Activated T-cell treated with anti-CD3 and anti-CD28 coated beads for 4 hours (primary cell): ENCODE measurements at regions not wholly inside any gene's neighbourhood (a gene's known extent, or its start where the extent isn't known, plus 50 kb on each side); places are given as distances from the start of the nearest gene placed in this dataset.
"Not testable (repeated sequence)": the region's sequence is repeated elsewhere in the genome, so short reads cannot be mapped to it uniquely, and the experiment has no call there.

Experiments used
- DNase-seq: peaks from one replicate; pipeline ENCODE4 v3.0.0-alpha.2; 2020

DNA sequence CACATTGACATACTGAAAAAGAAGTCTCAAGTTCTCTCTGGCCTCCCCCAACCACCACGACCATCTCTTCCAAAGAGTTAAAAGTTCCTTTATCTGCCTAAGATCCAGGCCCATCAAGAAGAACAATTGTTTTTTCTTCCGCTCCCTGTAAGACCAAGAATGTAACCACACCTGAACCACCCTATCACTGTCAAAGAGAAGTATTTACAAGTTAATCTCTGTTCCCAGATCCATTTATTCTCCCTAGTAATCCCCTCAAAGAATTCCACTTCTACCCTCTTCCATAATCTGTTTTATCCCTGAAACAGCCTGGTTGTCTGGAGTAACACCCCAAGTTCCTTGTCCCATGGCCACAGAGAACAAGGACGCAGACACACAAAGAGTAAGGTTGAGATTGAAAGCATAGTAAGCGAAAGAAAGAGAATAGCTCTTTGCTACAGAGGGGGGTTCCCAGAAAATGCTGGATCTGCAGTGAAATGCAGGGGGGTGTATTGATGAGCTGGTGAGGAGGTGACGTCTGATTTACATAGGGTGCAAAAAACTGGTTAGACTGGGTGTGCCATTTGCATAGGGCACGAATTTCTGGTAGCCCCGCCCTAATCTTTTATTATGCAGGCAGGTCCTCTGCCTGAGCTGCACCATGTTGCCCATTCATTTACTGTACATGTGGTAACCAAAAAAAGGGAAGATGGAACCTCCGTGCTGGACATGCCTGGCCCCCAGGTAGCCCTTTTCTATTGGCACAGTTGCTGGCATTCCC lies 122.0 kb downstream of the SKIDA1 start:
- no peak for DNase-seq

DNA sequence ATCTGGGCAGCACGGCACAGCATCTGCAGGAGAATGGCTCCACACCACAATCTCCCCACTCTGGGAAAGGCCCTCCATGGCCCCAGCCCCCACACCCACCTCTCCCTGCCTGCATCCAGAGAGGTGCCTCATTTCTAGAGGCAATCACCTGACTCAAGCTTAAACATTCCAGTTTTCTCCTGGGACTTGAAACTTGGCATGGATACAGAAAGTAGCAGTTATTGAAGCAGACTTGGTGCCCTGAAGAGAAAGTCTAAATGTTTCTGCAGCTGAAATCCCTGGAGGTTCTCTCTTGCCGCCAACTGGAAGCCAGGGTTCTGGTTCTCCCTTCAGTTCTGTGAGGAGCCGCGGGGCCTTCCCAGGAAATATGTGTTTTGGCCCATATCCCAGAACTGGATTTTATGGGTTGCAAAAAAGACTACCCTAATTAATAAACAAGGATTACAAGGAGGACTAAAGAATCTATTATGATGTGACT lies 122.8 kb downstream of the SKIDA1 start:
- no peak for DNase-seq

DNA sequence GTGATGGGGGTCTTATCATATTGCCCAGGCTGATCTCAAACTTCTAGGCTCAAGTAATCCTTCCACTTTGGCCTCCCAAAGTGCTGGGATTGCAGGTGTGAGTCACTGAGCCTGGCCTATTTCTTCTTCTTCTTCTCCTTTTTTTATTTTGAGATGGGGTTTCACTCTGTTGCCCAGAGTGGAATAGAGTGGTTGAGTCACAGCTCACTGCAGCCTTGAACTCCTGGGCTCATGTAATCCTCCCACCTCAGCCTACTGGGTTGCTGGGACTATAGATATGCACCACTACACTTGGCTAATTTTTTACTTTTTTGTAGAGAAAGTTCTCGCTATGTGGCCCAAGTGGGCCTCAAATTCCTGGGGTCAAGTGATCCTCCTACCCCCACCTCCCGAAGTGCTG lies 124.3 kb downstream of the SKIDA1 start:
- no peak for DNase-seq

- no peak for DNase-seq
These were observed 126.0 kb downstream of the SKIDA1 start for GRCh38 chr10:21399392-21400035.

GRCh38 chr10:21398563-21399231 lies 126.8 kb downstream of the SKIDA1 start:
- DNase-seq: no peak

DNA sequence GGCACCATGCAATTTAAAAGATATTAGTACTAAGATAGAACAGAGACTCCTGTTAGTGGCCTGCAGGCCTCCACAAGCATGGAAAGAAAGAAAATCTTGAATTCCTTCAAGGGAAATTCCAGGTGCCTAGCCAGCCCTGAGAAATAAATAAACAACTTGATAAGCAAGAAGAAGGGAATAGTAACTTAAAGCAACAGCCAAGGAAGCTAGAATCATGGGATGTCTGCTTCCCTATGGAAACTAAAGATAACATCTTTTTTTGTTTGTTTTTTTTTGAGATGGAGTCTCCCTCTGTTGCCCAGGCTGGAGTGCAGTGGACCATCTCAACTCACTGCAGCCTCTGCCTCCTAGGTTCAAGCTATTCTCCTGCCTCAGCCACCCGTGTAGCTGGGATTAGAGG lies 128.6 kb downstream of the SKIDA1 start:
- DNase-seq: no peak

- DNase-seq: no peak
These were observed 131.6 kb downstream of the SKIDA1 start for GRCh38 chr10:21393931-21394330.

GRCh38 chr10:21388589-21388988 lies 136.9 kb downstream of the SKIDA1 start:
- DNase-seq: no peak

DNA sequence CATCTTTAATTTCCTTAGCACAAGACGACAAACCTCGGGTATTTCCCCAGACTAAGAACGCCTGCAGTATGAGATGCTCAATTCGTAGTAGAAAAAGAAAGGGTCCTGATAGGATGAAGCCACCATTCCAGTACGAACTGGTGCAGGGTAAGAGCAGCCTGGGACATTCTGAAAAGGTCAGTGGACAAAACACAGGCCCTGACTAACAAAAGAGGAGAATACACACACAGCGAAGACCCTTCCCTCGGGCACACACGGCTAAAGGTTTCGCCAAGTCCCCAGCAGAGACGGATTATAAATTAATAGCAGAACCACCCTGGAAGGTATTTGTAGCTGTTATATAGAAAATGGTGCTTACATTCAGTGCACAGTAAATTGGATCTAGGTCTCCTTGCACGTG lies 137.6 kb downstream of the SKIDA1 start:
- no peak for DNase-seq

DNA sequence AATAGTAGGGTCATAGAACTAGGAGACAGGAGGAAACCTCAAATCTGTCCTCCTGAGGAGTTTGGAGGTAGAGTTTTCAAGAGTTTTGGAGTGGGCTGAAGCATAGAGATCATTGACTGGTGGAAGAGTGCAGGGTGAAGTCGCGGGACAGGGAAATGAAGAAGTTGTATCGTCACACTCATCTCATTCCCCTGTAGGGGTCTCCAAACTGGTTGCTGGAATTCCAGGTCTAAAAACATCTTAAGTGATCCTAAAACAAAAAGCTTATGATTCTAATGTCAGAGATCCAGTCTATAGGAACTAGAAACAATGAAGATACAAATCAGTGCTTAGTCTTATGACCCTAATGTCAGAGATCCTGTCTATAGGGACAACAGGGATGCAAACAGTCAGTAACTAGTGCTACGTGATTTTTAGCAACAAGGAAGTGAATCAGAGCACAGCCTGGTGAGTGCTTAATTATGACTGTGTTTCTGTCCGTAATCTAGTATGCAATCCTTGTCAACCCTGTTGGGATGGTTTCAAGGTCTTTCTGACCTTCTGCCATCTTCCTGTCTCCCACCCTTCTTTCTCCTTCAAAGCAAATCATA lies 139.4 kb downstream of the SKIDA1 start:
- DNase-seq: no peak

DNA sequence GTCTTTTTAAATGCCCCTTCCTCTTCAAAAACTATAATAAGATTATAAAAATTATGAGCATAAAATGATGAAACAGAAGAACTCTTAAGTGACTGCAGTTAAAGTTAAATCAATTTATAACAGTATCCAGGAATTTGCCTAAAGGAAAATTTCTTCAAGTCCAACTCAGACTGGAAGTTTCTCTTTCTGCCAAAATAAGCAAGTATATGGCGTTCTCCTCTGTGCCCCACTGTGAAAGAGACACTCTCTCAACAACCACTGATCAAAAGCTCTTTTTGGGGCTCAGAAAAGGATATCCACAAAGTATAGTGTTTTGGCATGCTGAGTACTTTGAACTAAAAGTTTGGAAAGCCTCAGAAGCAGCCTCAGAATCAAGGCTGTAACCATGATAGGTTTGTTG lies 139.9 kb downstream of the SKIDA1 start:
- no peak for DNase-seq

DNA sequence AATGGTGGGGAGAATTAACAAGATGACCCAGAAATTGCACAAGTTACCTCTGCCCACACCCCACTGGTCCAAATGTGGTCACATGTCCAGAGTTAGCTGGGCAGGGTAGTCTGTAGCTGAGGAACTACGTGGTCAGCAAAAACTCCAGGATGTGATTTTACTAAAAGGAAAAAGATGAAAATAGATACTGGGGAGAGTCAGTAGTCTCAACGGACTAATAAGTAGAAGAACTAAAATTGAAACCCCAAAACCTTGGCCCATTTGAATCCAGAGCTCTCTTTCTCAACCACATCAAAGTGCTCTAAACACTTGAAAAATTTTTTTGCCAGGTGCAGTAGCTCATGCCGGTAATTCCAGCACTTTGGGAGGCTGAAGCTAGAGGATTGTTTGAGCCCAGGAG lies 146.3 kb downstream of the SKIDA1 start:
- no peak for DNase-seq

DNA sequence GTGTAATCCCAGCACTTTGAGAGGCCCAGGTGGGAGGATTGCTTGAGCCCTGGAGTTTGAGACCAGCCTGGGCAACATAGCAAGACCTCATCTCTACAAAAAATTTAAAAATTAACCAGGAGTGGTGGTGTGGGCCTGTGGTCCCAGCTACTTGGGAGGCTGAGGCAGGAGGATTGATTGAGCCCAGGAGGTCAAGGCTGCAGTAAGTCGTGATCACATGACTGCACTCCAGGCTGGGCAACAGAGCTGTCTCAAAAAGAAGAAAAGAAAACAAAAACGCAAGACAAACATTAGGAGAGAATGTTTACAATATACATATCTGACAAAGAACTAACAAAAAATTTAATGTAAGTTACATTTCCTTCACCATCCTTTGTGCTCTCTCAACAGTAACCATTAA lies 150.2 kb downstream of the SKIDA1 start:
- DNase-seq: not testable (repeated sequence)

- not testable (repeated sequence) for DNase-seq
These were observed 151.6 kb downstream of the SKIDA1 start for GRCh38 chr10:21373881-21374280.

GRCh38 chr10:21372651-21373410 lies 152.7 kb downstream of the SKIDA1 start:
- no peak for DNase-seq

GRCh38 chr10:21369697-21370096 lies 155.8 kb downstream of the SKIDA1 start:
- no peak for DNase-seq

GRCh38 chr10:21368728-21369425 lies 156.6 kb downstream of the SKIDA1 start:
- DNase-seq: no peak

DNA sequence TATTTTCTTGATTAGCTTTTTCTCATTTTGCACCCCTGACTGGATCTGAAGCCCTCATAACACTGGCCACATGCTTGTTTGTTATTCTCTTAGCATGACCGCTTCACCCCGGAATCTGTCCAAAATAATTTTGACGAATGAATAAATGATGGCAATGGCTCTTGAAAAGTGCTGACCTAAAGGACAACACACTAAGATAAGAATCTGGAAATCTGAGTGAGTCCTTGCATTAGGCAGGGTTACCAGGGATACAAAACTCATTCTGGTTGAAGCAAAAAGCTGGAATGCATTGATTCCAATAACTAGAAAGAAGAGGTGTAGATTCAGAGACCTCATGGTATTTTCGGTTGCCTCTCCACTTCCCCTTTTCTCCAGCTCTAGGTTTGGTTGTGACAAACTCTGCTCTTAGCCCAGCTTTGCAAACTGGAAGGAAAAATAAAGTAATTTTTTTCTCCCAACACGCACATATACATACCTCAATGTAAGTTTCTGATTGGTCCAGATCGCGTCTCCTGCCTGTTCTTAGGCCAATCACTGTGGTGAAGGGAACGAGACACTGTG lies 157.4 kb downstream of the SKIDA1 start:
- DNase-seq: no peak

GRCh38 chr10:21366108-21366507 lies 159.4 kb downstream of the SKIDA1 start:
- not testable (repeated sequence) for DNase-seq

- DNase-seq: no peak
These were observed 161.0 kb downstream of the SKIDA1 start for GRCh38 chr10:21364196-21365114.

DNA sequence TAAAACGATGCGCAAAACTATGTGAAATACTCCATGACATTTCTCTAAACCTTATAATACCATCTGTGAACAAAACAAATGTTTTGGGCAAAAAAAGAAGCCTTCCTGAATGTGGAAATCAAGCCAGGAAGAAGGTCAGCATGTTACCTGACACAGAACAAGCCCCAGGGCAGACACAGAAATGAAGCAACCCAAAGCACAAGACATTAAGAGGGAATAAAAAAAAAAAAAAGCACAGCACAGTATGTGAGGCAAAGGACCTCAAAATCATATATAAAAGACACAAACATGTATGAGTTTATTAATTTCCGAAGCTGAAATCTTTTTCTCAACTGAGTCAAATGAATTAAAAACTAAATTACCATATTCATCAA lies 161.8 kb downstream of the SKIDA1 start:
- DNase-seq: no peak
